ENCODE measurements at regions not wholly inside any gene's neighbourhood (a gene's known extent, or its start where the extent isn't known, plus 50 kb on each side); places are given as distances from the start of the nearest gene placed in this dataset.
"Not testable (repeated sequence)": the region's sequence is repeated elsewhere in the genome, so short reads cannot be mapped to it uniquely, and the experiment has no call there.

- no peak for DNase-seq
Observed at GRCh38 chr18:54662986-54663385, 71.9 kb downstream of the DYNAP start.

DNA sequence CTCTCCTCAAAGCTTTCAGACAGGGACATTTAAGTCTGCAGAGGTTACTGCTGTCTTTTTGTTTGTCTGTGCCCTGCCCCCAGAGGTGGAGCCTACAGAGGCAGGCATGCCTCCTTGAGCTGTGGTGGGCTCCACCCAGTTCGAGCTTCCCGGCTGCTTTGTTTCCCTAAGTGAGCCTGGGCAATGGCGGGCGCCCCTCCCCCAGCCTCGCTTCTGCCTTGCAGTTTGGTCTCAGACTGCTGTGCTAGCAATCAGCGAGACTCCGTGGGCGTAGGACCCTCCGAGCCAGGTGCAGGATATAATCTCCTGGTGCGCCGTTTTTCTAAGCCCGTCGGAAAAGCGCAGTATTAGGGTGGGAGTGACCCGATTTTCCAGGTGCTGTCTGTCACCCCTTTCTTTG, 78.7 kb downstream of the DYNAP start:
- not testable (repeated sequence) for DNase-seq

- DNase-seq, result peak in 2 of 6 experiments; percentile 8 to 27
Observed at GRCh38 chr18:54671291-54671881, 80.3 kb downstream of the DYNAP start.

GRCh38 chr18:54672109-54672508, 81.1 kb downstream of the DYNAP start:
- no peak for DNase-seq

DNA sequence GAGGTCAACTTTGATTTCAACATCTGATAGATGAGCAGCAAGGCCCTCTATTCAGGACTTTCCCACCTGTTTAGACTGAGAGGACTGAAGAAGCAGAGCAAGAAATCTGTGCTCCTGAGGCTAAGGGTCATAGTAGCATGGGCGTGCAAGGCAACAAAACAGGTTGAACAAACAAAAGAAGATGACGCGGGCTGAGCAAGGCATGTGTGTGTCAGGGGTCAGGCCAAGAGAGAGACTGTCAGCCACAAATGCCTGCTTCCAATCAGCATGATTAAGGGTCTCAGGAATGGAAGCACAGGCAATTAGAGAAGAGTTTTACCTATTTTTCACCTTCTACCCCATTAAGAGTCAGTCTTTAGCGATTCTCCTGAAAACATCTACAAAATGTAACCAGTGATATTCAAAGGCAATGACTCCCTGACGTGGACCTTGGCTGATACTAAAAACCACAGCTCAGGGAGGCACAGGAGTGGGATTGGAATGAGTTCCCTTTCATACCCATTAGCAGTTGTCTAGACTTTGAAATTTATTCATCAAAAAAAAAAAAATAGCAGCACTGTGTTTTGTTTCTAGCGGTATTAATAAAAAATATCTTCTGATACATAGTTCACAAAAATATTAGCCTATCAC, 81.9 kb downstream of the DYNAP start:
- DNase-seq, result no peak

DNA sequence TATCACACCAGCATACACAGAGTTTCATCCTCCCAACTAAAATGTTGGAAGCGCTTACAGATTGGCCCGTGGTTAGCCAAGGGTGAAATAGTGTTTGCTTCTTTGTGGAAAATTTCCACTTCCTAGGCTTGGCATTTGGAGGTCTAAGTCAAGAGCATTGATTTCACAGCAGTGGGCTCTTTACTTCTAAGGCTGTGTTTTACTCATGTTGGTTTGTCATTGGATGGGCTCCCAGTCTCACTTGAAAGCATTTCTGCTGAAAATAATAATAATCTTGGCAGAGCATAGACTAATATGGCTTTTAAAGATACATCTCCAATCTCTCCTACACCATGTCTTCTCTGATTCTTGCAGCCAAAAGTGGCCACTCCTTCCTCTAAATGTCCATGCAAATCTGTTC, 82.9 kb downstream of the DYNAP start:
- no peak for DNase-seq

GRCh38 chr18:54675076-54675475, 84.0 kb downstream of the DYNAP start:
- DNase-seq, result no peak

GRCh38 chr18:54679318-54680149, 88.5 kb downstream of the DYNAP start:
- peak in 3 of 6 experiments; percentile 2 to 30 (median 13) for DNase-seq

GRCh38 chr18:54684784-54685183, 93.7 kb downstream of the DYNAP start:
- no peak for DNase-seq

DNA sequence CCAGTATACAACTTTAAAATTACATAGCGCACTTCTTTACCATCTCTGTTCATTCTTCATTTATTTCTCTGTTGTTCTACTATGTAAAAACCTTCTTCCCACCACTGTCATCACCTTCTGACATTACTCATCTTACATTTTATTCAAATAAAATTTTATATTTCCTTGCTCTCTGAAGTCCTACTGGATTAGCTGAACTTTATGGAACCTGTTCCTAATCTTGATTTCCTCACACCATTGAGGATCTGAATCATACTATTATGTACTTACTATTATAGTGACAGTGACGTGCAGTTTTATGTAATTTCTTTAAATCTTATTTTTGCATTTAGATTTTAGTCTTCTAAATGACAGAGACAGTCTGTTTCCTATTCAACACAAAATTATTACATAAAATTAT, 98.3 kb downstream of the DYNAP start:
- DNase-seq, result no peak

DNA sequence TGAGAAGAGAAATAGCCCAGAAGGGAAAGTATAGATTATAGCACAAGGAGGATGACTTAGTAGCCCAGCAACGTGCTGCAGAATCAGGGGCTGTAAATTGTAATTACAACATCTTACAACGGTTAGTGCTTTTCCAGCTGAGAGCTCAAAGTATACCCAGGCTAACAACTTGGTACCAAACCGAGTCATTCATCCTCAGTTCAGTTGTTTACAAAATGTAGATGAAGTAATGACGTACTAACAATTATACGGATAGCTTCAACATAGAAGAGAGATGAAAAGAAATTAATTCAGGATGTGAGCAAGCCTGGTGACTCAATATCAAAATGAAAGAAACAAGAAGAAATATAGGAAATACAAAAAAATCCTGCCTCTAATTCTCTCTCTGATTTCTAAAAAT, 99.2 kb downstream of the DYNAP start:
- DNase-seq, result no peak

DNA sequence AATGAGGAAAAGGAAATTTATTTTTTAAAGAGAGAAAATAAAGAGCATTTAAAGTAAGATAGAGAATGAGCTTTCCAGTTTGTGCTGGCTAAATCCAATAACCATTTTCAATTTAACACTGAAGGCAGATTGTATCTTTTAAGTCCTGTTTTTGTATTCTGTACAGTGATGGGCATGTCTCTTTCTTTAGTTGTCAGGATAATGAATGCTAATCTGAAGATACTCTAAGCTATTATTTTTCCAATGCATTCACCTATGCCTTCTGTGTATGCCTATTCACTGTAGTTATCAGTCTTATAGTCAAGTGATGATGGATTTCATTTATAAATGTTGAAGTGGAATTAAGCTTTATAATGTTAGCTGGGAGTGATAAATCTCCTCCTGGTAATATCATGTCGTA, 101.4 kb downstream of the DYNAP start:
- no peak for DNase-seq

- no peak for DNase-seq
Observed at GRCh38 chr18:54696616-54697293, 105.7 kb downstream of the DYNAP start.

- DNase-seq, result no peak
Observed at GRCh38 chr18:54700580-54700979, 109.5 kb downstream of the DYNAP start.

DNA sequence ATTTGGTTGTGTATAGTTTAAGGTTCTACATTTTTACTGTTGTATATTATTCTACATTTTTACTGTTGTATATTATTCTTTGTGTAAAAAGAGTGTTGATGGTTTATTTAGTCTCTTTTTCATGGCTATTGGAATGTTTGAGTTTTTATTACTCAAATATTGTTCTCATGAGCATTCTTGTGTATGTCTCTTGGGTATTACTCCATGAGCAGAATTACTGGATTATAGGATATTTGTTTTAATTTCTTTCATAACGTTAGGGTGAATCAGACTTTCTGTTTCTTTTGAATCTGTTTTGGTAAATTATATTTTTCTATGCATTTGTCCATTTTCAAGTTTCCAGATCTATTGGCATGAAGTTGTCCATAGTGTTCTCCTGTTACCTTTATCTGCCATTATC, 111.6 kb downstream of the DYNAP start:
- no peak for DNase-seq

DNA sequence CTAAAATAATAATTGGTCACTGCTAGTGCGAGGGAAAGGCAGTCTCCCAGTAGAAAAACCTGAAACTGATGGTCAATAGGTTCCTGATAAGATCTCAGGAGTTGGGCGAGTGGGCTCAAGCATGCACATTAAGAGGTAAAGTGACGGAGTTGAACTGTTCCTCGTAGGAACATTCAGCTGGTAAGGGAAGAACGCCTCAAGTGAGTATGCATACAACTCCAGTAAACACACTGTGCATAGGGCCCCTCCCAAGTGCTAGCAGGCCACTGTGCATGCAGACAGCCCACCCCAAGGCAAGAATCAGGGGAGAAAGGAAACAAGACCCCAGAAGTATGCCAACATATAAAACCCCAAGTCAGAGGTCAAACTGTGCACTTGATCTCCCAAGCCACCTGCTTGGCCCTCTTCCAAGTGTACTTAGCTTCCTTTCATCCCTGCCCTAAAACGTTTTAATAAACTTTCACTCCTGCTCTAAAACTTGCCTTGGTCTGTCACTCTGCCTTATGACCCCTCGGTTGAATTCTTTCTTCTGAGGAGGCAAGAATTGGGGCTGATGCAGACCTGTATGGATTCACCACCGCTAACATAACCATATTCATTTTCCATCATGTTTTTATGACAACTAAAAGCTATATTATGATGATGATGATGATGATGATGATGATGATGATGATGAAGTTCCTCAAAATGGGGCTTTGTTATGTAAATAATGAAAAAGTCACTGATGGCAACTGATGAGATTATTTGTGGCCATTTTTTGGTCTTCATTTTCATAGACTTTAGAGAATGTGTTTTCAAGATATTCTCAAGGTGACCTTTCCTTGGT, 118.0 kb upstream of the RAB27B start:
- no peak for DNase-seq

- no peak for DNase-seq
Observed at GRCh38 chr18:54710900-54711281, 117.4 kb upstream of the RAB27B start.

- DNase-seq, result no peak
Observed at GRCh38 chr18:54712306-54712705, 116.0 kb upstream of the RAB27B start.

DNA sequence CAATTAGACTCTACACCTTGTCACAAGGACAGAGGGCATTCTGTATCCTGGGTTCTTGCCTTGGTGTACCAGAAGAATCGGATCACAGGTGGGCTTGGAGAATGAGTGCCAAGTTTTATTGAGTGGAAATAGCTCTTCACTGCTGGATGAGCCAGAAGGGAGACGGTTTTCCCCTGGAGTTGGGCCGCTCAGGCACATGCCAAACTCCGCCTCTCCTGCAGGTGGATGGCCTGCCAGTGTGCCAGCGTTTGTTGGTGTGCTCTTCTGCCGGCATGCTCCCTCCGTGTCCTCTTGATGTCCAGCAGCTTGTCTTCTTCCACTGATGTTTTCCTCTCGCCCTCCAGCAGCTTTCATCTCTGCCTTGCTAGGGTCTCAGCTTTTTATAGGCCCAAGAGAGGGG, 115.5 kb upstream of the RAB27B start:
- DNase-seq, result no peak

GRCh38 chr18:54713386-54713785, 114.9 kb upstream of the RAB27B start:
- DNase-seq, result peak in 1 of 6 experiments; percentile 3

- DNase-seq, result no peak
Observed at GRCh38 chr18:54714851-54715250, 113.4 kb upstream of the RAB27B start.

GRCh38 chr18:54716586-54716985, 111.7 kb upstream of the RAB27B start:
- no peak for DNase-seq
